ENCODE measurements at regions not wholly inside any gene's neighbourhood (a gene's known extent, or its start where the extent isn't known, plus 50 kb on each side); places are given as distances from the start of the nearest gene placed in this dataset.

- no peak for DNase-seq (ENCODE audit: low spot score)
- Mint-ChIP-seq H3K36me3 (ENCODE audit: low read depth) (peaks cover 3% of the 10 kb centered on the region), H3K27me3 (ENCODE audit: low read depth) (no peaks in the 10 kb centered on the region)
Measured at GRCh38 chr20:23226612-23227265, 123.9 kb upstream of the NXT1 start.

DNA sequence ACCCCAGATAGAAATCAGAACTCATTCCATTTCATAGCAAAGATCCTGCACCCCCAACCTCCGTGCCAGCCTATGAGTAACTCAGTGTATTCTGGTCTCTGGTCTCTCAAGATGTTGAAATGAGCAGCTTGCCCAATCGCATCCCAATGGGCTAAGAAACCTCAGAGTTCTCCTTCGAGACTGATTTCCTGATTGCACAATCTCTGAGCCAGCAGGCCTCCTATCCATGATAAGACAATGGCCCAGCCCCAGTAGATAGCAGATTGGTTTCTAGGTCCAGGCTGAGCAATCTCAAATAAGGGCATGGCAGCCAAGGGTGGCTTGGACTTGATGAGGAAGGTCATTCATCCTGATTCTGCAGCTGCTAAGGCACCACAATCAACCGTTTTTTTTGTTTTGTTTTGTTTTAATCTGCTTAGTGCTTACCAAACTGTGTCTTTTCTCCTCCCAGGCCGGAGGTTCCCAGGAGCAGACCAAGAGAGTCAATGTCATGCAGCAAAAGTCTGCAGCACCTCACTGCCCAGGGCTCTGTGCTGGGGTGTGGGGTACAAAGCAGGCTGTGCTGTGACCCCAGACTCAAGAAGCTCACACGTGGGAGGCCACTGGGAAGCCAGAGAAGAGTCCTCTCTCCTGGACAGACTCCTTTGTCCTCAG, 125.1 kb upstream of the NXT1 start:
- TF ChIP-seq, protein P1, sequence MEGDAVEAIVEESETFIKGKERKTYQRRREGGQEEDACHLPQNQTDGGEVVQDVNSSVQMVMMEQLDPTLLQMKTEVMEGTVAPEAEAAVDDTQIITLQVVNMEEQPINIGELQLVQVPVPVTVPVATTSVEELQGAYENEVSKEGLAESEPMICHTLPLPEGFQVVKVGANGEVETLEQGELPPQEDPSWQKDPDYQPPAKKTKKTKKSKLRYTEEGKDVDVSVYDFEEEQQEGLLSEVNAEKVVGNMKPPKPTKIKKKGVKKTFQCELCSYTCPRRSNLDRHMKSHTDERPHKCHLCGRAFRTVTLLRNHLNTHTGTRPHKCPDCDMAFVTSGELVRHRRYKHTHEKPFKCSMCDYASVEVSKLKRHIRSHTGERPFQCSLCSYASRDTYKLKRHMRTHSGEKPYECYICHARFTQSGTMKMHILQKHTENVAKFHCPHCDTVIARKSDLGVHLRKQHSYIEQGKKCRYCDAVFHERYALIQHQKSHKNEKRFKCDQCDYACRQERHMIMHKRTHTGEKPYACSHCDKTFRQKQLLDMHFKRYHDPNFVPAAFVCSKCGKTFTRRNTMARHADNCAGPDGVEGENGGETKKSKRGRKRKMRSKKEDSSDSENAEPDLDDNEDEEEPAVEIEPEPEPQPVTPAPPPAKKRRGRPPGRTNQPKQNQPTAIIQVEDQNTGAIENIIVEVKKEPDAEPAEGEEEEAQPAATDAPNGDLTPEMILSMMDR (IDR thresholded peaks at IDR 0.05): no peak
- Mint-ChIP-seq H3K4me3 (ENCODE audit: unreplicated experiment) (no peak overlapping the region), H3K4me1 (ENCODE audit: low read depth) (peaks cover 8% of the 10 kb centered on the region), H3K9me3 (ENCODE audit: low read depth) (peaks cover 22% of the 10 kb centered on the region), H3K27ac (ENCODE audit: unreplicated experiment) (no peak overlapping the region), H3K36me3 (ENCODE audit: low read depth) (peaks cover 4% of the 10 kb centered on the region), H3K27me3 (ENCODE audit: low read depth) (peaks cover 4% of the 10 kb centered on the region)
- no peak for DNase-seq (ENCODE audit: low spot score)

More at GRCh38 chr20:23226612-23227265, 123.9 kb upstream of the NXT1 start:
- Mint-ChIP-seq H3K4me3 (ENCODE audit: unreplicated experiment) (no peak overlapping the region), H3K27ac (ENCODE audit: unreplicated experiment) (no peak overlapping the region), H3K9me3 (ENCODE audit: low read depth) (peaks cover 12% of the 10 kb centered on the region), H3K4me1 (ENCODE audit: low read depth) (peaks cover 12% of the 10 kb centered on the region)
- TF ChIP-seq, protein P1 (IDR thresholded peaks at IDR 0.05): peak; percentile 15

DNA sequence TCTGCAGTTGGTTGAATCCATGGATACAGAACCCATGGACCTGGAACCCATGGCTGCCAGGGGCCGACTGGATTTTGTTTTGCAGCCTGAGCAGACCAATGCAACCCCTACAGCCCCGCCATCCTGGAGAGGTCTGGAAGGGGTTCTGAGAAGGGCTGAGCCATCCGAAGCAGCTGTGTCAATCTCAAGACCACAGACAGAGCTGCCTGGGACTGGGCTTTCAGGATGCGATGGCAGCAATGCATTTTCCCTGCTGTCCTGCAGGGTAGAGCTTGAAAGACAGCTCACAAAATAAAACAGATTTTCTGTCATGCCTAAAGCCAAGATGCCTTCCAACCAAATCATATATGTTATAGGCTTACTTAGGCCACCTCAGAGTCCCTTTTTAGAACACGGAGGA, 125.8 kb upstream of the NXT1 start:
- H3K4me3 Mint-ChIP-seq (ENCODE audit: unreplicated experiment): no peak overlapping the region
- H3K4me1 Mint-ChIP-seq (ENCODE audit: low read depth): peaks cover 8% of the 10 kb centered on the region
- TF ChIP-seq, protein P1 (IDR thresholded peaks at IDR 0.05): no peak
- no peak for DNase-seq (ENCODE audit: low spot score)
- H3K27ac Mint-ChIP-seq (ENCODE audit: unreplicated experiment): no peak overlapping the region
- H3K27me3 Mint-ChIP-seq (ENCODE audit: low read depth): peaks cover 8% of the 10 kb centered on the region
- H3K9me3 Mint-ChIP-seq (ENCODE audit: low read depth): peaks cover 24% of the 10 kb centered on the region
- peaks cover 6% of the 10 kb centered on the region for H3K36me3 Mint-ChIP-seq (ENCODE audit: low read depth)

DNA sequence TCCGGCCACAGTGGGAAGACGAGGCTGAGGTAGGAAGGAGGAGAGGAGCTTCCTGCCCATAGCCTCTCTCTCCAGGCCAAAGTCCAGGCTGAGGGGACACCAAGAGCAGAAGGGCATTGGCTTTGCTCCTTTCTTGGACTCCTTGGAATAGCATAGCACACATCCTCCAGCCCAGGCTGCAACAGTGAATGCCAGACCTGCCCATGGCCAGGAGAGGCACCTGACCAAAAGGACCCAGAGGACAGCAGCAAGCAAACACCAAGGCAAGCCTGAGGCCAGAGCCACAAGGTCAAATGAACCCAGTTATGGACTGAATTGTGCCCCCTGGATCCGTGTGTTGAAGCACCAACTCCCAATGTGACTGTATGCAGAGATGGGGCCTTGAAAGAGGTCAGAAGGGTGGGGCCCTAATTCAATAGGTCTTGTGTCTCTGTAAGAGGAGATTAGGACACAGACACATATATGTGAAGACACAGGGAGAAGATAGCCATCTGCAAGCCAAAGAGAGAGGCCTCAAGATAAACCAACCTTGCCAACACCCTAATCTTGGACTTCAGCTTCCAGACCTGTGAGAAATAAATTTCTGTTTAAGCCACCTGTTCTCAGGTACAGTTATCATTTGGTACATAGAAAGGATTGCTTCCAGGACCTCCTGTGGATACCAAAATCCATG, 126.5 kb upstream of the NXT1 start:
- Mint-ChIP-seq H3K36me3 (ENCODE audit: low read depth) (peaks cover 6% of the 10 kb centered on the region), H3K4me3 (ENCODE audit: unreplicated experiment) (no peak overlapping the region), H3K27me3 (ENCODE audit: low read depth) (peaks cover 11% of the 10 kb centered on the region)

More for the DNA sequence above, 126.5 kb upstream of the NXT1 start:
- TF ChIP-seq, protein P1 (IDR thresholded peaks at IDR 0.05): no peak
- Mint-ChIP-seq H3K9me3 (ENCODE audit: low read depth) (peaks cover 26% of the 10 kb centered on the region), H3K4me1 (ENCODE audit: low read depth) (peaks cover 6% of the 10 kb centered on the region), H3K27ac (ENCODE audit: unreplicated experiment) (no peak overlapping the region)
- DNase-seq (ENCODE audit: low spot score): no peak

Measured in chondrocyte (in vitro differentiated cells).